ENCODE measurements at regions not wholly inside any gene's neighbourhood (a gene's known extent, or its start where the extent isn't known, plus 50 kb on each side); places are given as distances from the start of the nearest gene placed in this dataset.

GRCh38 chr2:59879700-59880131, 673.7 kb downstream of the BCL11A start:
- TF ChIP-seq CTCF (IDR thresholded peaks at IDR 0.05), result no peak
- no peak for TF ChIP-seq POLR2AphosphoS5 (IDR thresholded peaks at IDR 0.05)

Measured in transverse colon (tissue), 4 donors.